ENCODE measurements at regions not wholly inside any gene's neighbourhood (a gene's known extent, or its start where the extent isn't known, plus 50 kb on each side); places are given as distances from the start of the nearest gene placed in this dataset.

DNA sequence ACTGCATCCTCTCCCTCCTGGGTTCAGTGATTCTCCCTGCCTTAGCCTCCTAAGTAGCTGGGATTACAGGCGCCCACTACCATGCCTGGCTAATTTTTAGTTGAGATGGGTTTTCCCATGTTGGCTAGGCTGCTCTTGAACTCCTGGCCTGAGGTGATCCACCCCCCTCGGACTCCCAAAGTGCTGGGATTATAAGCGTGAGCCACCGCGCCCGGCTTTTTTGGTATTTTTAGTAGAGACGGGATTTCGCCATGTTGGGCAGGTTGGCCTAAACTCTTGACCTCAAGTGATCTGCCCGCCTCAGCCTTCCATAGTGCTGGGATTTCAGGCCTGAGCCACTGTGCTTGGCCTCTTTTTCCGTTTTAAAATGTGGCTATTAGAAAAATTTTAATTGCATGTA, 343.8 kb upstream of the RBFOX1 start:
- DNase-seq, result no peak

- DNase-seq, result no peak
These were observed 354.7 kb upstream of the RBFOX1 start for GRCh38 chr16:6977916-6978315.

- DNase-seq, result no peak
These were observed 355.4 kb upstream of the RBFOX1 start for GRCh38 chr16:6977291-6977690.

DNA sequence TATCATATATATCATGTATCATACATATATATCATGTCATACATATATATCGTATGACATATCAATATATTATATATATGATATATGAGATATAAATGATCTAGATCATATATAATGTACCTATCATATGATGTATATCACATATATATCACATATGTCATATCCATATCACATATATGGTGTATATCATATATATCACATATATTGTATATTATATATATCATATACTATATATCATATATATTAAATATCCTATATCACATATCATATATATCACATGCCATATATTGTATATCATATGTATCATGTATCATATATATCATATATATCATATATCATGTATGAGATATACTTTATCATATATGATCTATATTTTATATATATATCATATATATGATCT, 355.9 kb upstream of the RBFOX1 start:
- DNase-seq, result no peak

- DNase-seq, result no peak
These were observed 362.3 kb upstream of the RBFOX1 start for GRCh38 chr16:6970171-6970857.

- no peak for DNase-seq
These were observed 363.1 kb upstream of the RBFOX1 start for GRCh38 chr16:6969594-6969993.

DNA sequence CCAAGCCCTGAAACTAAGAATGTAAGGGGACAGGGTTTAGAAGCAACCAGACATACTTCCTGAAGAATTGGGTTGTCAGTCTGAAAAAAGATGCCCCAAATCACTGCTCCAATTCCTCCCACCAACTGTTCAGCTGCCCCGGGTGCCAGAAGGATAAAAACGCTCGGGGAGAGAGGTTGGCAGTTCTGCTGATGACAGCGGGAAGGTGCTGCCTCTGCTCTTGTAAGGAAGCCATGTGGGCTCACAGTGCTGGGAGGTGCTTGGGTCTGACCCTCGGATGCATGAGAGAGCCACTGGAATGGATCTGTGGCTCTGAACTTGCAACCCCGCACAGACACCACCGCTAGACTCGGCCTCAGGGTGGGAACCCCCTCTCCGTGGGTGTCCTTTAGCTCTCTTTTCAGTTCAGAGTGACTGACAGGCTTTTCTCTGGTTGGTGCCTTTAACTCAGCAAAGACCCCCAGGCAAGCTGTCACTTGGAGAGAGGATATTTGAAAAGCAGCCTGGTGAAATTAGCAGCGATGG, 364.8 kb upstream of the RBFOX1 start:
- DNase-seq, result no peak

GRCh38 chr16:6966925-6967324, 365.7 kb upstream of the RBFOX1 start:
- no peak for DNase-seq

DNA sequence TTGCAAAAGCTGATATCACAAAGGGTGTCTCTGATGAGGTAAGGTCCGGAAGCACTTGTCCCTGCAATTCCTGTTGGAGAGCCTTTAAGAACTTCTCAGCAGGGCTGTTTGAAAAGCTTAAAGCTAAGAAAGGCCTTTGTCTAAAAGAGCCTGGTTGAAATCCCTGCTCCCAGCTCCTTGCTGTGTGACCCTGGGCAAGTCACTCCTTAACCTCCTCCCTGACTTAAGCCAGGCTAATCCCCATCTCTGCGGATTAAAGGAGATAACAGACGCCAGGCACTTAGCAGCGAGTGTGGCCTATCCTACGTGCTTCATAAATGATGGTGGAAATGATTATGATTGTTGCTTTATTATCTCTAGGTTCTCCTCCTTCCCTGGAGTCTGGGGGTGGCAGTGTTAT, 368.0 kb upstream of the RBFOX1 start:
- no peak for DNase-seq

GRCh38 chr16:6961704-6962103, 370.9 kb upstream of the RBFOX1 start:
- no peak for DNase-seq

DNA sequence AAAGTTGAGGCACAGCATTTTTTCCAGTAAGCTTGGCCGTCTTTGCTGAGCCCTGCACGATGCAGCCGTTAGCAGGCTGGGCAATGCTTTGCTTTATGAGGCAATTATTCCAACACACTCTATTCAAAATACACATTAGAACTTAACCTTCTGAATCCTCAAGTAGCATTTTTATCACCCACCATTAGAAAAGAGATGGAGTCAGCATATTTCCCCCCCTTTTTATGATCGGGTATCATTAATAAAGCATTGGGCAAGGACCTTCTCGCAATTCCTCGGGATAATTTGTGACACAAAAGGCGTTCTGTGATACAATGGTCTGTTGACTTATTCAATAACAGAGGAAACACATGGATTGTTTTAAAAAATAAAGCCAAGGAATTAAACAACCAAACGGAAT, 374.5 kb upstream of the RBFOX1 start:
- no peak for DNase-seq

GRCh38 chr16:6957681-6958080, 375.0 kb upstream of the RBFOX1 start:
- no peak for DNase-seq

DNA sequence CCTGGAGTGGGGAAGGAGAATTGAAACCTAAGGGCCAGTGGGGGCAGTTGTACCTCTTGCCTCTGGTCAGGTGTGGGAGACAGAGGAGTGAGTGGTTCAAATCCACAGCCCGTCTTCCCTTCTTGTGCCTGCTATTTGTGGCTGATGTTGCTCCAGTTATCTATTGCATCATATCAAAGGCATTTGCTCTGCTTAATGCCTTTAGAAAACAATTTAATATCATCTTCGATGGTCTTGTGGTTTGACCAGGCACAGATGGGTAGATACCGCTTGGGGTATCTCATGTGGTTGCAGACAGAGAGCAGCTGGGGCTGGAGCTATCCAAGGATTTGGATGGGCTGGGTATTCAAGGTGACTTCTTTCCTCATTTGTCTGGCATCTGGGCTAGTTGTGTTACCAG, 376.1 kb upstream of the RBFOX1 start:
- DNase-seq, result no peak

- DNase-seq, result no peak
These were observed 377.3 kb upstream of the RBFOX1 start for GRCh38 chr16:6955303-6955702.

- DNase-seq, result no peak
These were observed 383.4 kb upstream of the RBFOX1 start for GRCh38 chr16:6949240-6949639.

- no peak for DNase-seq
These were observed 385.4 kb upstream of the RBFOX1 start for GRCh38 chr16:6947291-6947690.

DNA sequence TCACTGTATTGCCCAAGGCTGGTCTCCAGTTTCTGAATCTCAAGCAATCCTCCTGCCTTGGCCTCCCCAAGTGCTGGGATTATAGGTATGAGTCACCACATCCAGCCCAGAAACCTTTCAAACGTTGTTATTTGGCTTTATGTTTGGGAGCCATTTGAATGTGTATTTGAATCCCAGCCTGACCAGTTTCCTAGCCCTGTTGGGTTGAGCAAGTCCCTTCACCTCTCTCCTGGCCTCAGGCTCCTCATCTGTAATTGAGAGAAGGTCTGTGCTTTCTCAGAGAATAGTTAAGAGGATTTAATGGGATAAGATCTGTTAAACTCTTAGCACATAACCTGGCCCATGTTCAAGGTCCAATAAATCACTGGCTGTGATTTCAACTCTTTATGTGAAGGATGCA, 385.8 kb upstream of the RBFOX1 start:
- no peak for DNase-seq

DNA sequence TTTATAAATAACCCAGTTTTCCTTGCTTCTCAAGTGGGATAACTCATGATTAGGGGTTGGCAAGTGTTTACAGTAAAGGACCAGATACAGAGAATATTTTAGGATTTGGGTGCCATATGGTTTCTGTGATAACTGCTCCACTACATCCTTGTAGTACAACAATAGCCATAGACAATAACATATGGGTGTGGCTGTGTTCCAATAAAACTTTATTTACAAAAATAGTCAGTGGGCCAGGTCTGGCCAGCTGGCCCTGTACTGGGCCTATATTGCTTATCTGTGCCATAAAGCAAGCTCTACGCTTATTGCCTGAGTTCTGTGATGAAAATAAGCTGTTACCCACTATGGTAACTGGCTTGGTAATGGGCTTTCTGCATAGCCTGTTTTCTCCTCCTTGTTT, 386.5 kb upstream of the RBFOX1 start:
- DNase-seq, result no peak

- no peak for DNase-seq
These were observed 391.7 kb upstream of the RBFOX1 start for GRCh38 chr16:6940968-6941367.

DNA sequence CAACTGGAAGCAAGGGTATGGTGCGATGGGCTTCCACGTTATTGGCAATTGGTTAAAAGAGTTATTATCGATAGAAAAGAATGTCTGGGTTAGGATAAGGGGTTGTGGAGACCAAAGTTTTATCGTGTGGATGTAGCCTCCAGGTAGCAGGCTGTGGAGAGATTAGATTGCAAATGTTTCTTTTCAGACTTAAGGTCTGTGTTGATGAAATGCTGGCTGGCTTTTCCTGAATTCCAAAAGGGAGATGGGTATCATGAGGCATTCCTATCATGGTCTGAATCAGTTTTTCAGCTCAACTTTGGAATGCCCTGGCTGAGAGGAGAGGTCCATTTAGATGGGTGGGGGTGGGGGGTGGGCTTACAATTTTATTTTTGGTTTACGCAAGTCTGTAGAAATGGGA, 395.0 kb upstream of the RBFOX1 start:
- DNase-seq, result no peak

- no peak for DNase-seq
These were observed 399.7 kb upstream of the RBFOX1 start for GRCh38 chr16:6932871-6933385.

GRCh38 chr16:6929868-6930267, 402.8 kb upstream of the RBFOX1 start:
- DNase-seq, result no peak

DNA sequence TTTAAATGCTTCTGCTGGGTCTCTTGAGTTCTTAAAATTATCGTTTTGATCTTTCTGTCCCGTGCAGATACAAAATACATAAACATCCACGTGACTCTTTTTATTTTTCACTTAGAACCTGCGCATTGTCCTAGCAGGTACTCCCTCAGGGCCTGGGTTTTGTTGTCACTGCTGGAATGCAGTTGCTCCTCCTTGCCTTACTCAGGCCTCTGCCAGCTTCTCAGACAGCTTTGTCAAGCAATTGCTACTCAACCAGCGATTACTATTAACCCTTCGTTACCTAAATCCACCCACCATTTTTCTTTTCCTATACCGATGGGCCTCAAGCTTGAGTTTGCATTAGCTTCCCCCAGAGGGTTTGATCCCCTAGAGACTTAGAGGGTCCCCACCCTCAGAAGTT, 405.9 kb upstream of the RBFOX1 start:
- no peak for DNase-seq

DNA sequence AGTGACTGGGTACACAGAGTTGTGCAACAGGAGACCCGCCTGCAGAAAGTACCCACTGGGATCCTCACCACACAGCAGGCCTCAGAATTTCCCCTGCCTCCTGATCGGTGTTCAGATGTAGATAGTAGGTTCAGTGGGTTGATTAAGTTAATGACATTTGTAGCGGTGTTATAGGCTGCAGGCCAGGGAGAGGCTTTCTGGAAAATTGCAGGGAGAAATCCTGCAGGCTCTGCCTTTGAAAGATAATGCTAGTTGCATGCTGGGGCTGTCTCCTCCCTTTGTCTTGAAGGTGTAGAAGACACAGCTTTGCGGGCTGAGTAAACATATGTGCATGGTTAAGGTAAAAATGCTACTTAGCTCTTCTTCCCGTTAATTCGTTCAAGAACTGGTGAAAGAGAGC, 406.3 kb upstream of the RBFOX1 start:
- DNase-seq, result no peak

DNA sequence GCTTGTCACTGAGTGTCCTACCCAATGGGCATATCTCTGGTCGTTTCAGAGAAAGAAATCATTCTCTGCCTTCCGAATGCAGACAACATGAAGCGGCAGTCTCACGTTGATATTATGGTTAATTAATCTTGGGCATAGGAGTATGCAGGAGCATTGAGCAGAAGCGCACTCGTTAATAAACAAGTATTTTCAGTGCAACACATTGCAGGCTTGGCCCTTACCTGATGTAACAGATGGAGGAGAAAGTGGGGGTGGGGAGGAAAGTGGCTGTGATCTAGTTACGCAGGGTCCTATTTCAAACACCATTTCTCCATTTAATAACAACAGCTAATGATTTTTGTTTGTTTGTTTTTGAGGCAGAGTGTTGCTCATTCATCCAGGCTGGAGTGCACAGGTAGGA, 414.0 kb upstream of the RBFOX1 start:
- no peak for DNase-seq

All from stimulated activated CD4-positive, alpha-beta T cell treated with anti-CD3 and anti-CD28 coated beads, Interleukin-4, amount 100 ng/mL, for 24 hours (primary cell).